IMR-90 (cell line): ENCODE measurements at regions not wholly inside any gene's neighbourhood (a gene's known extent, or its start where the extent isn't known, plus 50 kb on each side); places are given as distances from the start of the nearest gene placed in this dataset.

Experiments
- ATAC-seq: fragments of 200-7000 bp; cut with Tn5 transposase; 2 replicates; pipeline ENCODE4 v1.9.1; 2020; ENCODE audit warnings: low read depth, mild to moderate bottlenecking, moderate library complexity
- BruUV-seq: library from RNA; stranded (reverse); fragments of 400-500 nt; replicated peaks from 2 replicates; lab custom pipeline; 2021; lab: Mats Ljungman, UMichigan
- CTCF ChIA-PET: fragments of 300-600 bp; formaldehyde crosslinking; extraction: SDS; loops from one replicate; lab custom pipeline; 2021; ENCODE audit warnings: antibody characterized with exemption; lab: Yijun Ruan, JAX
- POLR2A ChIA-PET: fragments of 300-600 bp; sonication (Branson Sonifier 250); formaldehyde crosslinking; loops from one replicate; lab custom pipeline; 2022; ENCODE audit warnings: antibody characterized with exemption; ENCODE audit not compliant: unreplicated experiment; lab: Charles Lee
- DNase-seq: peaks from one replicate; pipeline ENCODE4 v3.0.0; 2013
- H2AFZ ChIP-seq: replicated peaks from 2 replicates; pipeline ENCODE3; 2013; ENCODE audit warnings: low read length, mild to moderate bottlenecking; ENCODE audit not compliant: poor library complexity
- H2AK5ac ChIP-seq: 2 replicates; pipeline ENCODE4 v1.6.1; 2013; ENCODE audit warnings: low read depth, low read length, inconsistent platforms
- H2AK9ac ChIP-seq: replicated peaks from 2 replicates; pipeline ENCODE3; 2013; ENCODE audit warnings: mild to moderate bottlenecking, low read depth, low read length, moderate library complexity; ENCODE audit not compliant: poor library complexity
- H2BK120ac ChIP-seq: 2 replicates; pipeline ENCODE4 v1.6.1; 2013; ENCODE audit warnings: low read depth, low read length, inconsistent platforms
- H2BK15ac ChIP-seq: 3 replicates; pipeline ENCODE4 v1.6.1; 2013; ENCODE audit warnings: low read depth, low read length, inconsistent platforms
- H2BK20ac ChIP-seq: 2 replicates; pipeline ENCODE4 v1.6.1; 2013; ENCODE audit warnings: low read depth, mild to moderate bottlenecking, inconsistent platforms, low read length, moderate library complexity
- H2BK5ac ChIP-seq: 2 replicates; pipeline ENCODE4 v1.6.1; 2013; ENCODE audit warnings: mild to moderate bottlenecking, low read depth, low read length, inconsistent platforms; ENCODE audit not compliant: poor library complexity, severe bottlenecking
- H3K14ac ChIP-seq: replicated peaks from 2 replicates; pipeline ENCODE4 v1.6.1; 2013; ENCODE audit warnings: low read depth, low read length, inconsistent platforms
- H3K18ac ChIP-seq: 2 replicates; pipeline ENCODE4 v1.6.1; 2013; ENCODE audit warnings: low read depth, low read length, control low read depth
- H3K23ac ChIP-seq: 2 replicates; pipeline ENCODE4 v1.6.1; 2013; ENCODE audit warnings: low read depth, low read length, inconsistent platforms
- H3K27ac ChIP-seq: 2 replicates; pipeline ENCODE4 v1.5.1; 2013; ENCODE audit warnings: mild to moderate bottlenecking, control low read depth, low read length; ENCODE audit not compliant: insufficient read depth
- H3K27me3 ChIP-seq: 2 replicates; pipeline ENCODE4 v1.6.1; 2013; ENCODE audit warnings: low read length; ENCODE audit not compliant: control insufficient read depth, insufficient read depth
- H3K36me3 ChIP-seq: 2 replicates; pipeline ENCODE4 v1.6.1; 2013; ENCODE audit warnings: low read length, mixed read lengths; ENCODE audit not compliant: control insufficient read depth, insufficient read depth
- H3K4ac ChIP-seq: 2 replicates; pipeline ENCODE4 v1.6.1; 2013; ENCODE audit warnings: low read depth, low read length, inconsistent platforms
- H3K4me1 ChIP-seq: 2 replicates; pipeline ENCODE4 v1.6.1; 2013; ENCODE audit warnings: low read length, mixed read lengths; ENCODE audit not compliant: control insufficient read depth, insufficient read depth
- H3K4me2 ChIP-seq: 2 replicates; pipeline ENCODE4 v1.6.1; 2013; ENCODE audit warnings: low read depth, mild to moderate bottlenecking, control low read depth, low read length, moderate library complexity
- H3K4me3 ChIP-seq: 2 replicates; pipeline ENCODE4 v1.5.1; 2013; ENCODE audit warnings: low read depth, mild to moderate bottlenecking, control low read depth, low read length, moderate library complexity; ENCODE audit not compliant: insufficient read depth
- H3K56ac ChIP-seq: 2 replicates; pipeline ENCODE4 v1.6.1; 2013; ENCODE audit warnings: low read length, inconsistent platforms; ENCODE audit not compliant: insufficient read depth; ENCODE audit errors: extremely low read depth
- H3K79me1 ChIP-seq, 2 experiments: 2 replicates each; pipeline ENCODE4 v1.6.1; 2013; ENCODE audit warnings: low read length in 2 of 2, inconsistent platforms in 1 of 2, low read depth in 1 of 2
- H3K9ac ChIP-seq: 2 replicates; pipeline ENCODE4 v1.6.1; 2013; ENCODE audit warnings: low read depth, low read length, control low read depth
- H3K9me1 ChIP-seq: 2 replicates; pipeline ENCODE4 v1.6.1; 2013; ENCODE audit warnings: low read length, inconsistent platforms; ENCODE audit not compliant: insufficient read depth
- H3K9me3 ChIP-seq: 2 replicates; pipeline ENCODE4 v1.6.1; 2013; ENCODE audit warnings: low read length; ENCODE audit not compliant: control insufficient read depth, insufficient read depth
- H4K20me1 ChIP-seq: 2 replicates; pipeline ENCODE4 v1.6.1; 2013; ENCODE audit warnings: low read length, inconsistent platforms; ENCODE audit not compliant: insufficient read depth
- H4K5ac ChIP-seq: 2 replicates; pipeline ENCODE4 v1.6.1; 2013; ENCODE audit warnings: mild to moderate bottlenecking, low read depth, low read length, control low read depth
- H4K8ac ChIP-seq, 2 experiments: 2 replicates each; pipeline ENCODE4 v1.6.1; 2013; ENCODE audit warnings: low read depth in 2 of 2, low read length in 2 of 2, control low read depth in 1 of 2, inconsistent platforms in 1 of 2
- H4K91ac ChIP-seq: 2 replicates; pipeline ENCODE4 v1.6.1; 2013; ENCODE audit warnings: low read depth, low read length, inconsistent platforms; ENCODE audit not compliant: insufficient read depth
- BHLHE40 ChIP-seq: fragments of 150-350 bp; IDR thresholded peaks from 2 replicates; pipeline ENCODE4 v1.6.1; 2016; ENCODE audit warnings: mild to moderate bottlenecking, low read depth, low read length
- CEBPB ChIP-seq: IDR thresholded peaks from 2 replicates; pipeline ENCODE4 v1.6.1; 2012; ENCODE audit warnings: low read depth, low read length, improper control_type of control experiment
- CHD1 ChIP-seq: IDR thresholded peaks from 2 replicates; pipeline ENCODE4 v1.6.1; 2012; ENCODE audit warnings: low read depth, low read length, improper control_type of control experiment
- ELK1 ChIP-seq: fragments of 150-350 bp; IDR thresholded peaks from 2 replicates; pipeline ENCODE4 v1.6.1; 2016; ENCODE audit warnings: low read depth, mild to moderate bottlenecking, low read length, moderate library complexity, borderline replicate concordance
- FOS ChIP-seq: fragments of 150-350 bp; IDR thresholded peaks from 2 replicates; pipeline ENCODE4 v1.6.1; 2016; ENCODE audit warnings: low read depth, low read length
- MAZ ChIP-seq: IDR thresholded peaks from 2 replicates; pipeline ENCODE4 v1.6.1; 2012; ENCODE audit warnings: low read depth, mild to moderate bottlenecking, low read length, improper control_type of control experiment, moderate library complexity, borderline replicate concordance
- MXI1 ChIP-seq: IDR thresholded peaks from 2 replicates; pipeline ENCODE4 v1.6.1; 2012; ENCODE audit warnings: low read depth, mild to moderate bottlenecking, low read length, moderate library complexity, borderline replicate concordance
- NFE2L2 ChIP-seq: fragments of 150-350 bp; IDR thresholded peaks from 2 replicates; pipeline ENCODE4 v1.6.1; 2016; ENCODE audit warnings: low read depth, mild to moderate bottlenecking, low read length
- POLR2A ChIP-seq: IDR thresholded peaks from 2 replicates; pipeline ENCODE4 v1.6.1; 2012; ENCODE audit warnings: mild to moderate bottlenecking, low read depth, low read length
- RAD21 ChIP-seq: IDR thresholded peaks from 2 replicates; pipeline ENCODE4 v1.6.1; 2012; ENCODE audit warnings: low read length, improper control_type of control experiment
- RCOR1 ChIP-seq: IDR thresholded peaks from 2 replicates; pipeline ENCODE4 v1.6.1; 2012; ENCODE audit warnings: mild to moderate bottlenecking, low read length, improper control_type of control experiment; ENCODE audit not compliant: insufficient replicate concordance
- RFX5 ChIP-seq: IDR thresholded peaks from 2 replicates; pipeline ENCODE4 v1.8.0; 2012; ENCODE audit warnings: low read depth, mild to moderate bottlenecking, low read length, moderate library complexity
- SMC3 ChIP-seq: fragments of 150-350 bp; IDR thresholded peaks from 2 replicates; pipeline ENCODE4 v1.6.1; 2016; ENCODE audit warnings: low read depth, mild to moderate bottlenecking, antibody characterized with exemption, low read length, moderate library complexity
- WGBS, 2 experiments: methylation state at CpG; one replicate each; pipeline versions ENCODE4 v1.1.5 to v1.1.7; 2013; ENCODE audit warnings: missing lambda C conversion rate in 2 of 2; ENCODE audit not compliant: insufficient read length in 1 of 2; ENCODE audit errors: extremely low coverage in 2 of 2; 5-methylcytosine and 5-hydroxymethylcytosine counted together
- dilution Hi-C: fragments of 300-500 bp; cut with HindIII; formaldehyde crosslinking; loops from one replicate; pipeline ENCODE4 v1.14.3; 2018; ENCODE audit warnings: low sequenced_read_pairs; ENCODE audit not compliant: unreplicated experiment
- in situ Hi-C: fragments of 300-500 bp; cut with MboI; formaldehyde crosslinking; loops from 3 replicates; pipeline ENCODE4 v1.14.3; 2019; ENCODE audit warnings: low sequenced_read_pairs, inconsistent platforms, mixed read lengths
- intact Hi-C: fragments of 100-400 bp; cut with micrococcal nuclease; formaldehyde crosslinking; loops from 2 replicates; pipeline ENCODE4 v1.10.0; 2022
- TF ChIP-seq, protein P1 (sequence below): fragments of 150-350 bp; IDR thresholded peaks from 2 replicates; pipeline ENCODE4 v1.6.1; 2017; ENCODE audit warnings: mild to moderate bottlenecking, antibody characterized with exemption, low read length, low read depth
- TF ChIP-seq, protein P2 (sequence below): conservative IDR thresholded peaks from 2 replicates; pipeline ENCODE4 v1.5.1; 2012; ENCODE audit warnings: mild to moderate bottlenecking, low read depth, low read length, improper control_type of control experiment

DNA sequence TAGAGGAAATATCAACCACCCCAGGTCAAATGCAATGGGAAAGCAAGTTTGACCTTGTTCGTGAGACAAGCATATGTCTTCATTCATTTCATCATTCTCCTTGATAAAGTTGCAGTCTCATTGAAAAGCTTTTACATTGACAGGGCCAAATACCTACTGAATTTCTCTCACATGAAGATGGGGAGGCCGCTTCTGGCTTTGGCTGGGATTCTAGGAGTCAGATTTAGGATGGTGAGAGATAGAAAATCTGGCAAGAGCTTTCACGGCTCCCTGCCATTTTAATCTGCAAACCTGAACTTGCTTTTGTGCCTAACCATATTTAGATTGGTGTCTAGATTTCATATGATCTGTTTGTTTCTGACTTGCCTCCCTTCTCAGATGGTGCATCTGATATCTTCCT lies 88.0 kb downstream of the TMEM100 start:
- Histone ChIP-seq H3K56ac (no peak overlapping the region), H3K14ac (no peak overlapping the region), H4K5ac (no peak overlapping the region), H3K9me1 (no peaks in the 10 kb centered on the region), H3K27ac (no peak overlapping the region), H3K27me3 (peaks cover 3% of the 10 kb centered on the region), H2AK5ac (no peak overlapping the region), H2AK9ac (no peak overlapping the region), H2AFZ (no peak overlapping the region), H2BK15ac (no peak overlapping the region), H3K4me3 (no peak overlapping the region; the same call in 1 of the 2 replicates), H2BK5ac (no peak overlapping the region), H2BK20ac (no peak overlapping the region), H3K23ac (no peak overlapping the region), H4K8ac (no peak overlapping the region), H3K9me3 (no peaks in the 10 kb centered on the region), H3K79me1 (no peaks in the 10 kb centered on the region), H3K4me1 (no peaks in the 10 kb centered on the region), H3K4me2 (peak overlapping the region; percentile 45; the same call in 1 of the 2 replicates), H3K4ac (no peak overlapping the region), H3K9ac (no peak overlapping the region), H3K18ac (no peak overlapping the region), H2BK120ac (no peak overlapping the region), H4K20me1 (no peaks in the 10 kb centered on the region), H4K91ac (no peak overlapping the region), H3K36me3 (no peaks in the 10 kb centered on the region)
- no CpG with 5 or more reads among the region's 3 CpGs for WGBS, 2 experiments
- BruUV-seq = no TSS peak
- no peak for TF ChIP-seq POLR2A
- TF ChIP-seq, protein P1, sequence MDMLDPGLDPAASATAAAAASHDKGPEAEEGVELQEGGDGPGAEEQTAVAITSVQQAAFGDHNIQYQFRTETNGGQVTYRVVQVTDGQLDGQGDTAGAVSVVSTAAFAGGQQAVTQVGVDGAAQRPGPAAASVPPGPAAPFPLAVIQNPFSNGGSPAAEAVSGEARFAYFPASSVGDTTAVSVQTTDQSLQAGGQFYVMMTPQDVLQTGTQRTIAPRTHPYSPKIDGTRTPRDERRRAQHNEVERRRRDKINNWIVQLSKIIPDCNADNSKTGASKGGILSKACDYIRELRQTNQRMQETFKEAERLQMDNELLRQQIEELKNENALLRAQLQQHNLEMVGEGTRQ = no peak
- no peak for TF ChIP-seq CEBPB
- TF ChIP-seq, protein P2, sequence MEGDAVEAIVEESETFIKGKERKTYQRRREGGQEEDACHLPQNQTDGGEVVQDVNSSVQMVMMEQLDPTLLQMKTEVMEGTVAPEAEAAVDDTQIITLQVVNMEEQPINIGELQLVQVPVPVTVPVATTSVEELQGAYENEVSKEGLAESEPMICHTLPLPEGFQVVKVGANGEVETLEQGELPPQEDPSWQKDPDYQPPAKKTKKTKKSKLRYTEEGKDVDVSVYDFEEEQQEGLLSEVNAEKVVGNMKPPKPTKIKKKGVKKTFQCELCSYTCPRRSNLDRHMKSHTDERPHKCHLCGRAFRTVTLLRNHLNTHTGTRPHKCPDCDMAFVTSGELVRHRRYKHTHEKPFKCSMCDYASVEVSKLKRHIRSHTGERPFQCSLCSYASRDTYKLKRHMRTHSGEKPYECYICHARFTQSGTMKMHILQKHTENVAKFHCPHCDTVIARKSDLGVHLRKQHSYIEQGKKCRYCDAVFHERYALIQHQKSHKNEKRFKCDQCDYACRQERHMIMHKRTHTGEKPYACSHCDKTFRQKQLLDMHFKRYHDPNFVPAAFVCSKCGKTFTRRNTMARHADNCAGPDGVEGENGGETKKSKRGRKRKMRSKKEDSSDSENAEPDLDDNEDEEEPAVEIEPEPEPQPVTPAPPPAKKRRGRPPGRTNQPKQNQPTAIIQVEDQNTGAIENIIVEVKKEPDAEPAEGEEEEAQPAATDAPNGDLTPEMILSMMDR = no peak
- TF ChIP-seq CHD1 = no peak
- TF ChIP-seq RFX5 = no peak
- TF ChIP-seq SMC3 = no peak
- TF ChIP-seq FOS = no peak
- no peak for TF ChIP-seq RCOR1
- TF ChIP-seq RAD21 = no peak
- no peak for TF ChIP-seq NFE2L2
- no peak for TF ChIP-seq MXI1
- no peak for TF ChIP-seq ELK1
- TF ChIP-seq MAZ = no peak
- no peak for TF ChIP-seq BHLHE40
- POLR2A ChIA-PET = no interaction called here
- DNase-seq = no peak
- dilution Hi-C loops (no loop called here), intact Hi-C loops (no loop called here), in situ Hi-C loops (no loop called here)
- CTCF ChIA-PET = interaction anchor here (1.2 kb wide), 1 partner anchor 108 kb away, joined by 3 read pairs; no protein-coding TSS in a partner anchor
- no peak for ATAC-seq
